MG63 (cell line): ENCODE measurements at regions not wholly inside any gene's neighbourhood (a gene's known extent, or its start where the extent isn't known, plus 50 kb on each side); places are given as distances from the start of the nearest gene placed in this dataset.

Experiments used
- DNase-seq: peaks from one replicate; pipeline ENCODE4 v3.0.0-alpha.2; 2020
- H3K27me3 ChIP-seq: fragments of 250-450 bp; sonication (Bioruptor Pico); 2 replicates; pipeline ENCODE4 v1.5.1; 2020; ENCODE audit warnings: mild to moderate bottlenecking, moderate library complexity
- H3K36me3 ChIP-seq: fragments of 250-450 bp; sonication (Bioruptor Pico); 2 replicates; pipeline ENCODE4 v1.5.1; 2020; ENCODE audit warnings: mild to moderate bottlenecking, moderate library complexity
- H3K4me3 ChIP-seq: fragments of 250-450 bp; sonication (Bioruptor Pico); 2 replicates; pipeline ENCODE4 v1.5.1; 2020; ENCODE audit warnings: mild to moderate bottlenecking, moderate library complexity
- H3K9me3 ChIP-seq: fragments of 250-450 bp; sonication (Bioruptor Pico); 2 replicates; pipeline ENCODE4 v1.5.1; 2020; ENCODE audit warnings: mild to moderate bottlenecking, moderate library complexity

- DNase-seq = no peak
- Histone ChIP-seq H3K4me3 (no peak overlapping the region), H3K27me3 (no peaks in the 10 kb centered on the region), H3K9me3 (peaks cover 34% of the 10 kb centered on the region), H3K36me3 (no peaks in the 10 kb centered on the region)
Measured at GRCh38 chr2:128465246-128466170, 146.8 kb upstream of the HS6ST1 start.

- Histone ChIP-seq H3K9me3 (peaks cover 31% of the 10 kb centered on the region), H3K27me3 (no peaks in the 10 kb centered on the region), H3K4me3 (no peak overlapping the region), H3K36me3 (no peaks in the 10 kb centered on the region)
- DNase-seq = peak; percentile 78
Measured at GRCh38 chr2:128466376-128466775, 147.7 kb upstream of the HS6ST1 start.

GRCh38 chr2:128466776-128467175 lies 148.1 kb upstream of the HS6ST1 start:
- DNase-seq = no peak
- Histone ChIP-seq H3K9me3 (peaks cover 31% of the 10 kb centered on the region), H3K27me3 (no peaks in the 10 kb centered on the region), H3K36me3 (no peaks in the 10 kb centered on the region), H3K4me3 (no peak overlapping the region)

- peak; percentile 36 for DNase-seq
- Histone ChIP-seq H3K36me3 (no peaks in the 10 kb centered on the region), H3K9me3 (peaks cover 31% of the 10 kb centered on the region), H3K27me3 (no peaks in the 10 kb centered on the region), H3K4me3 (no peak overlapping the region)
Measured at GRCh38 chr2:128467321-128467969, 148.8 kb upstream of the HS6ST1 start.

- Histone ChIP-seq H3K27me3 (no peaks in the 10 kb centered on the region), H3K4me3 (no peak overlapping the region), H3K9me3 (peaks cover 31% of the 10 kb centered on the region), H3K36me3 (no peaks in the 10 kb centered on the region)
- no peak for DNase-seq
Measured at GRCh38 chr2:128468186-128468920, 149.7 kb upstream of the HS6ST1 start.

DNA sequence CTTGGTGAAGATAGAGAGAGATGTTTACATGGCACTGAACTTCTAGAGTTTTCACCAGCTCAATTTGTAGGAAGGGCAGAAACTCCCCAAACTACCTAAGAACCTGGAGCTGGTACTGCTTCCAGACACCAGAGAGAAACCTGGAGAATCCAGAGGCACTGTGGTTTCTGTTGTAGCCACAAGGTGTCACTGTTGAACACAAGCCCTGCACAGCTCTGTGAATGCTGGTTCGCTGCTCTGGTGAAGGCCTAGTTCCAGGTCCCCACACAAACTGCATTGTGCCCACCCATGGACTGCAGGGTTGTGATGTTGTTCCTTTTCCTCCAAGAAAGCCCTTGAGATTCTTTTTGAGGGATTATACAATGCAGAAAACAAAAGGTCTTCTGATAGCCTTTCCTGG lies 150.5 kb upstream of the HS6ST1 start:
- H3K36me3 ChIP-seq = no peaks in the 10 kb centered on the region
- DNase-seq = no peak
- H3K27me3 ChIP-seq = no peaks in the 10 kb centered on the region
- peaks cover 31% of the 10 kb centered on the region for H3K9me3 ChIP-seq
- H3K4me3 ChIP-seq = no peak overlapping the region

DNA sequence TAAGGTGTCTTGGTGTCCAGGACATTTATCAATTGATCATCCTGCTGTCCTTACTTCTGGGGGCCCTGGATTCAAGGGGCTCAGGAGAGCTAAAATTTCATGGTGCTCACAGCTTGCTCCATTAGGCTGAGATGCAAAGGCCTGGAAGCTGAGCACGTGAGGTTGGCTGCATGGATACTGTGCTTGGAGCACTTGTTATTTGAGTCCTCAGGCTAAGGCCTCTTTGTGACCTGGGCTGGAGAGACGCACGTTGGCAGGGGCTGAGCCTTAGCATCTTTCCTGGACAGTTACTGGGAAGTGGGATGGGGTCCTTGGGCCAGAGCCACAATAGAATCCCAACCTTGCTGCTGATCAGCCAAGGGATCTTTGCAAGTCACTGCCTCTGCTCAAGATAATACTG lies 151.2 kb upstream of the HS6ST1 start:
- Histone ChIP-seq H3K9me3 (peaks cover 31% of the 10 kb centered on the region), H3K27me3 (no peaks in the 10 kb centered on the region), H3K4me3 (no peak overlapping the region), H3K36me3 (no peaks in the 10 kb centered on the region)
- no peak for DNase-seq

DNA sequence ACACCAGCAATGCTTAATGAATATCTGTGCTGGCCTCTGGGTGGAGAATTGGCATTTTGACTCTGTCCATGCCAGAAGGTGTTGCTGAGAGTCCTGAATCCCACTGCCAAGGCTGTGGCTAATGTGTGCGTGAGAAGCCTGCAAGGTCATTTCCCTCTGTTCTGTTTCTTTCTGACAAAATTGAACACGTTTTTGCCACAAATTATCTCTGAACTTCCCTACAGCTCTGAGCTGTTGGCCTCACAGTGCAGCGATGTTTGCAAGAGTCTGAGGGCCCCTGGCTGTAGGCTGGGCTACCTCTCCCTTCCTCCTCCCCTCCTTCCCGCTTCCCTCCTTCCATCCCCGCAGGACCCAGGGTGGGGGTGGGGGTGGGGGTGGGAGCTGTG lies 154.1 kb upstream of the HS6ST1 start:
- no peaks in the 10 kb centered on the region for H3K36me3 ChIP-seq
- H3K27me3 ChIP-seq = no peaks in the 10 kb centered on the region
- no peak overlapping the region for H3K4me3 ChIP-seq
- H3K9me3 ChIP-seq = peaks cover 22% of the 10 kb centered on the region
- DNase-seq = no peak

- H3K4me3 ChIP-seq = no peak overlapping the region
- peaks cover 16% of the 10 kb centered on the region for H3K9me3 ChIP-seq
- no peak for DNase-seq
- no peaks in the 10 kb centered on the region for H3K27me3 ChIP-seq
- H3K36me3 ChIP-seq = no peaks in the 10 kb centered on the region
Measured at GRCh38 chr2:128473175-128474035, 154.7 kb upstream of the HS6ST1 start.

GRCh38 chr2:128474036-128474955 lies 155.6 kb upstream of the HS6ST1 start:
- no peak overlapping the region for H3K4me3 ChIP-seq
- no peaks in the 10 kb centered on the region for H3K36me3 ChIP-seq
- H3K9me3 ChIP-seq = peaks cover 7% of the 10 kb centered on the region
- no peaks in the 10 kb centered on the region for H3K27me3 ChIP-seq
- DNase-seq = no peak

- H3K4me3 ChIP-seq = no peak overlapping the region
- 0 out of 2 replicates have a peak, but pooled peaks cover 2% of the 10 kb centered on the region for H3K27me3 ChIP-seq
- no peaks in the 10 kb centered on the region for H3K36me3 ChIP-seq
- DNase-seq = no peak
- peaks cover under 1% of the 10 kb centered on the region; the same call in 1 of the 2 replicates for H3K9me3 ChIP-seq
Measured at GRCh38 chr2:128474962-128475361, 156.3 kb upstream of the HS6ST1 start.

- no peaks in the 10 kb centered on the region; the same call in 1 of the 2 replicates for H3K9me3 ChIP-seq
- H3K36me3 ChIP-seq = no peaks in the 10 kb centered on the region
- 0 out of 2 replicates have a peak, but pooled peaks cover 2% of the 10 kb centered on the region for H3K27me3 ChIP-seq
- DNase-seq = no peak
- H3K4me3 ChIP-seq = no peak overlapping the region
Measured at GRCh38 chr2:128475427-128476211, 157.0 kb upstream of the HS6ST1 start.

DNA sequence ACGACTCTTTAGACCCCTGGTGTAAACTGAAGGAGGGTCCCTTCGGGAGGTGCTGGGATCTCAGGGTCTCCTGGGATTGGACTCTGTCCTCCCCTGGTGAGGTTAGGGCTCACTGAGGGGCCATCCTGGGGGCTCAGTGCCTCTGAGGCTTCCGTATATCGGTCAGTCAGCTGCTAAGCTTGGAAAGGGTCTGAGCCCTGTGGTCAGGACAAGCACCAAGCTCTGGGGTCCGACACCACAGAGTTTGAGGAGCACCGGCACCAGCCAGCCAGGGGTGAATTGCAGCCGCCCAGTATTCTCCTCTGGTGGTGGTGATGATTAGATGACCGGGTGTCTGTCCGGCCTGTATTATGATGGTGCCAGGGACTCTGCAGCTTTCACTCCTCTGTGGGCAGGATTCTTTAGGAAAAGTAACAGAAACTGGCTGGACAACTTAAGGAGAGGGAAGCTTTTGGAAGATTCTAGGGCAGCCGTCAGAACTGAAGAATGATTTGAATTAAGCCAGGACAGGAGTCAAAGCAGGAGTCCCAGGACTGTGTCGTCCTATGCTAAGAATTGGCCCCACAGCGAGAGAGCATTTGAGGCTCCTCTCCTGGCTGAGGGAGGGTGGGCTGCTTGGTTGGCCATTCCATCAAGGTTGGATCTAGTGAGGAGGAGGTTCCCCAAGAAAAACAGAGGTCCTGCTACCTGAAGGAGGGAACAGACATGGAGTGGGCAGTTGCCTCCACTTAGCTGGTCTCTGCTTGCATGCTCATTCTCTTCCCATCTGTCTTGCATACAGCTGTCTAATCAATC lies 158.6 kb upstream of the HS6ST1 start:
- DNase-seq = no peak
- Histone ChIP-seq H3K4me3 (no peak overlapping the region), H3K27me3 (0 out of 2 replicates have a peak, but pooled peaks cover 2% of the 10 kb centered on the region), H3K36me3 (no peaks in the 10 kb centered on the region), H3K9me3 (no peaks in the 10 kb centered on the region; the same call in 1 of the 2 replicates)

DNA sequence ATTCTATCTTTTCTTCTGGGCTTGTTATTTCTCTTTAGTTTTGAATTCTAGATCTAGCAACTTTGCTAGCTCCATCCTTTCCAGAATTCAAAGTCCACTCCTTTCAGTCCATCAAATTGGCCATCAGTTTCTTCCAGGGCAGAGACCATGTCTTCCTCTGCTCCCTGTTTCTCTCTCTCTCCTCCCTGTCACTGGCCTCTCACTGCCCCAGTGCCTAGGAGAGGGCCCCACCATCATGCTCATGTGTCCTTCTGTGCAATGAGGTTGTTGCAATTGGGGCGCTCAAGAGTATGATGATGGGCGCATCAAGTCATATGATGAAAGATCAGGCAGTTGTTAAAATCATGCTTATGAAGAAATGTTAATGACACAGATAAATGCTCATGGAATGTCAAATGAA lies 159.2 kb upstream of the HS6ST1 start:
- Histone ChIP-seq H3K27me3 (0 out of 2 replicates have a peak, but pooled peaks cover 2% of the 10 kb centered on the region), H3K4me3 (no peak overlapping the region), H3K36me3 (no peaks in the 10 kb centered on the region), H3K9me3 (no peaks in the 10 kb centered on the region; the same call in 1 of the 2 replicates)
- no peak for DNase-seq
